Astrocyte (in vitro differentiated cells and primary cell): ENCODE measurements at regions not wholly inside any gene's neighbourhood (a gene's known extent, or its start where the extent isn't known, plus 50 kb on each side); places are given as distances from the start of the nearest gene placed in this dataset.

Experiments used
- DNase-seq: peaks from one replicate; pipeline ENCODE4 v3.0.0-alpha.2; 2010; ENCODE audit warnings: low read depth
- FAIRE-seq: peaks from 2 replicates; lab custom pipeline; 2011; peaks lifted over from hg19 to GRCh38; lab: Jason Lieb, UNC
- H2AFZ ChIP-seq: 2 replicates; pipeline ENCODE4 v1.6.0; 2012; ENCODE audit warnings: low read depth, low read length, inconsistent platforms
- H3K27ac ChIP-seq: 2 replicates; pipeline ENCODE4 v1.5.1; 2011; ENCODE audit warnings: low read depth, low read length, inconsistent platforms
- H3K27me3 ChIP-seq: 2 replicates; pipeline ENCODE4 v1.6.0; 2011; ENCODE audit warnings: low read length, inconsistent platforms; ENCODE audit not compliant: insufficient read depth
- H3K36me3 ChIP-seq: 2 replicates; pipeline ENCODE4 v1.5.1; 2011; ENCODE audit warnings: low read length, inconsistent platforms; ENCODE audit not compliant: insufficient read depth
- H3K4me1 ChIP-seq: 2 replicates; pipeline ENCODE4 v1.5.1; 2011; ENCODE audit warnings: low read length, inconsistent platforms; ENCODE audit not compliant: insufficient read depth
- H3K4me2 ChIP-seq: 2 replicates; pipeline ENCODE4 v1.6.0; 2012; ENCODE audit warnings: low read length, inconsistent platforms
- H3K4me3 ChIP-seq: 2 replicates; pipeline ENCODE4 v1.5.1; 2011; ENCODE audit warnings: low read depth, mild to moderate bottlenecking, low read length, inconsistent platforms; ENCODE audit not compliant: insufficient read depth
- H3K79me2 ChIP-seq: 2 replicates; pipeline ENCODE4 v1.6.0; 2012; ENCODE audit warnings: mild to moderate bottlenecking, low read length, inconsistent platforms; ENCODE audit not compliant: insufficient read depth
- H3K9ac ChIP-seq: 2 replicates; pipeline ENCODE4 v1.6.0; 2012; ENCODE audit warnings: mild to moderate bottlenecking, low read length, inconsistent platforms
- H3K9me3 ChIP-seq: 2 replicates; pipeline ENCODE4 v1.5.1; 2012; ENCODE audit warnings: low read depth, mild to moderate bottlenecking, low read length, inconsistent platforms; ENCODE audit not compliant: insufficient read depth
- H4K20me1 ChIP-seq: 2 replicates; pipeline ENCODE4 v1.6.0; 2012; ENCODE audit warnings: low read length, inconsistent platforms; ENCODE audit not compliant: insufficient read depth
- H3K27ac Mint-ChIP-seq: one replicate; pipeline ENCODE4 v1.8.0; 2021; ENCODE audit warnings: mild to moderate bottlenecking, mixed read lengths; ENCODE audit not compliant: unreplicated experiment
- H3K27me3 Mint-ChIP-seq: one replicate; pipeline ENCODE4 v1.8.0; 2021; ENCODE audit warnings: low read depth, mixed read lengths; ENCODE audit not compliant: unreplicated experiment
- H3K36me3 Mint-ChIP-seq: one replicate; pipeline ENCODE4 v1.8.0; 2021; ENCODE audit warnings: low read depth, mixed read lengths; ENCODE audit not compliant: unreplicated experiment
- H3K4me1 Mint-ChIP-seq: one replicate; pipeline ENCODE4 v1.8.0; 2021; ENCODE audit warnings: low read depth, mixed read lengths; ENCODE audit not compliant: unreplicated experiment
- H3K4me3 Mint-ChIP-seq: one replicate; pipeline ENCODE4 v1.8.0; 2021; ENCODE audit warnings: mild to moderate bottlenecking, moderate library complexity, mixed read lengths; ENCODE audit not compliant: unreplicated experiment
- H3K9me3 Mint-ChIP-seq: one replicate; pipeline ENCODE4 v1.8.0; 2021; ENCODE audit warnings: mild to moderate bottlenecking, mixed read lengths; ENCODE audit not compliant: unreplicated experiment
- CTCF ChIP-seq: IDR thresholded peaks from 2 replicates; pipeline ENCODE4 v1.5.1; 2011; ENCODE audit warnings: low read depth, mild to moderate bottlenecking, inconsistent platforms, low read length, moderate library complexity; ENCODE audit not compliant: insufficient read depth
- EZH2 ChIP-seq: IDR thresholded peaks from 2 replicates; pipeline ENCODE4 v1.6.1; 2012; ENCODE audit warnings: mild to moderate bottlenecking, low read length, inconsistent platforms; ENCODE audit not compliant: insufficient read depth

GRCh38 chr21:16406355-16406754 lies 676.6 kb downstream of the USP25 start:
- H3K4me1 ChIP-seq, result no peaks in the 10 kb centered on the region
- H3K4me1 Mint-ChIP-seq, result peaks cover 2% of the 10 kb centered on the region
- no peak overlapping the region for H3K27ac Mint-ChIP-seq
- TF ChIP-seq EZH2 (no peak), CTCF (no peak)
- H3K36me3 Mint-ChIP-seq, result no peaks in the 10 kb centered on the region
- no peak overlapping the region for H3K9ac ChIP-seq
- H2AFZ ChIP-seq, result no peak overlapping the region
- H3K27me3 ChIP-seq, result no peaks in the 10 kb centered on the region
- FAIRE-seq, result no peak
- H3K4me2 ChIP-seq, result no peak overlapping the region
- no peak overlapping the region for H3K27ac ChIP-seq
- no peak overlapping the region for H3K4me3 ChIP-seq
- no peaks in the 10 kb centered on the region for H3K36me3 ChIP-seq
- no peaks in the 10 kb centered on the region for H4K20me1 ChIP-seq
- no peaks in the 10 kb centered on the region for H3K79me2 ChIP-seq
- no peak overlapping the region for H3K4me3 Mint-ChIP-seq
- no peaks in the 10 kb centered on the region for H3K9me3 ChIP-seq
- peaks cover 4% of the 10 kb centered on the region for H3K9me3 Mint-ChIP-seq
- no peak for DNase-seq
- no peaks in the 10 kb centered on the region for H3K27me3 Mint-ChIP-seq

GRCh38 chr21:16407403-16408240 lies 677.8 kb downstream of the USP25 start:
- peak overlapping the region; percentile 29 for H3K27ac ChIP-seq
- TF ChIP-seq CTCF (no peak), EZH2 (no peak)
- FAIRE-seq, result no peak

GRCh38 chr21:16408280-16408679 lies 678.5 kb downstream of the USP25 start:
- no peak overlapping the region for H3K4me3 Mint-ChIP-seq
- H3K36me3 ChIP-seq, result no peaks in the 10 kb centered on the region
- peak overlapping the region; percentile 23 for H3K4me2 ChIP-seq
- no peaks in the 10 kb centered on the region for H4K20me1 ChIP-seq
- H3K79me2 ChIP-seq, result no peaks in the 10 kb centered on the region
- peak; percentile 53 for DNase-seq
- no peak overlapping the region for H3K4me3 ChIP-seq
- peak overlapping the region; percentile 29 for H3K27ac ChIP-seq
- no peaks in the 10 kb centered on the region for H3K27me3 ChIP-seq
- H3K9ac ChIP-seq, result no peak overlapping the region
- H3K27me3 Mint-ChIP-seq, result no peaks in the 10 kb centered on the region
- H3K4me1 Mint-ChIP-seq, result peaks cover 2% of the 10 kb centered on the region
- H3K4me1 ChIP-seq, result no peaks in the 10 kb centered on the region
- no peaks in the 10 kb centered on the region for H3K9me3 ChIP-seq
- H3K36me3 Mint-ChIP-seq, result no peaks in the 10 kb centered on the region
- no peak overlapping the region for H2AFZ ChIP-seq
- H3K9me3 Mint-ChIP-seq, result peaks cover 5% of the 10 kb centered on the region
- TF ChIP-seq EZH2 (no peak), CTCF (no peak)
- no peak for FAIRE-seq
- no peak overlapping the region for H3K27ac Mint-ChIP-seq

More at GRCh38 chr21:16407403-16408240, 677.8 kb downstream of the USP25 start:
- Histone ChIP-seq H4K20me1 (no peaks in the 10 kb centered on the region), H3K4me2 (peak overlapping the region; percentile 23), H3K36me3 (no peaks in the 10 kb centered on the region), H2AFZ (no peak overlapping the region), H3K4me3 (no peak overlapping the region), H3K9me3 (no peaks in the 10 kb centered on the region), H3K4me1 (no peaks in the 10 kb centered on the region), H3K9ac (no peak overlapping the region), H3K79me2 (no peaks in the 10 kb centered on the region), H3K27me3 (no peaks in the 10 kb centered on the region)
- H3K36me3 Mint-ChIP-seq, result no peaks in the 10 kb centered on the region
- peak; percentile 55 for DNase-seq
- peaks cover 2% of the 10 kb centered on the region for H3K4me1 Mint-ChIP-seq
- H3K27me3 Mint-ChIP-seq, result no peaks in the 10 kb centered on the region
- H3K9me3 Mint-ChIP-seq, result peaks cover 5% of the 10 kb centered on the region
- no peak overlapping the region for H3K27ac Mint-ChIP-seq
- H3K4me3 Mint-ChIP-seq, result no peak overlapping the region
